HUES6 (cell line): ENCODE measurements at regions not wholly inside any gene's neighbourhood (a gene's known extent, or its start where the extent isn't known, plus 50 kb on each side); places are given as distances from the start of the nearest gene placed in this dataset.

Experiments
- H3K27ac ChIP-seq: 2 replicates; pipeline ENCODE4 v1.7.0; 2013; ENCODE audit warnings: low read depth, mild to moderate bottlenecking, low read length, inconsistent platforms
- H3K27me3 ChIP-seq: 2 replicates; pipeline ENCODE4 v1.6.1; 2013; ENCODE audit warnings: low read length; ENCODE audit not compliant: control insufficient read depth, insufficient read depth
- H3K36me3 ChIP-seq: 2 replicates; pipeline ENCODE4 v1.6.1; 2013; ENCODE audit warnings: low read length; ENCODE audit not compliant: control insufficient read depth, insufficient read depth
- H3K4me1 ChIP-seq: 2 replicates; pipeline ENCODE4 v1.6.1; 2013; ENCODE audit warnings: low read length; ENCODE audit not compliant: control insufficient read depth, insufficient read depth
- H3K4me3 ChIP-seq: 2 replicates; pipeline ENCODE4 v1.5.1; 2013; ENCODE audit warnings: low read depth, low read length
- H3K9ac ChIP-seq: one replicate; pipeline ENCODE4 v1.6.1; 2013; ENCODE audit warnings: mild to moderate bottlenecking, low read length
- H3K9me3 ChIP-seq: 2 replicates; pipeline ENCODE4 v1.6.1; 2013; ENCODE audit warnings: low read depth, low read length; ENCODE audit not compliant: control insufficient read depth, insufficient read depth

- H3K36me3 ChIP-seq: no peaks in the 10 kb centered on the region
- no peak overlapping the region for H3K4me3 ChIP-seq
- no peak overlapping the region for H3K27ac ChIP-seq
- no peak overlapping the region for H3K9ac ChIP-seq
- no peaks in the 10 kb centered on the region for H3K9me3 ChIP-seq
- peaks cover 4% of the 10 kb centered on the region; the same call in 1 of the 2 replicates for H3K4me1 ChIP-seq
- no peaks in the 10 kb centered on the region for H3K27me3 ChIP-seq
These were observed 271.7 kb upstream of the CAMK1G start for GRCh38 chr1:209311770-209312169.

- H3K4me3 ChIP-seq: no peak overlapping the region
- H3K27ac ChIP-seq: no peak overlapping the region
- H3K27me3 ChIP-seq: no peaks in the 10 kb centered on the region
- H3K9ac ChIP-seq: no peak overlapping the region
- peaks cover 4% of the 10 kb centered on the region; the same call in 1 of the 2 replicates for H3K4me1 ChIP-seq
- no peaks in the 10 kb centered on the region for H3K36me3 ChIP-seq
- no peaks in the 10 kb centered on the region for H3K9me3 ChIP-seq
These were observed 266.6 kb upstream of the CAMK1G start for GRCh38 chr1:209316929-209317328.

GRCh38 chr1:209318181-209319056 lies 265.1 kb upstream of the CAMK1G start:
- no peak overlapping the region for H3K27ac ChIP-seq
- H3K4me1 ChIP-seq: peaks cover 4% of the 10 kb centered on the region; the same call in 1 of the 2 replicates
- H3K9me3 ChIP-seq: no peaks in the 10 kb centered on the region
- no peaks in the 10 kb centered on the region for H3K36me3 ChIP-seq
- H3K4me3 ChIP-seq: no peak overlapping the region; the same call in 1 of the 2 replicates
- no peaks in the 10 kb centered on the region for H3K27me3 ChIP-seq
- H3K9ac ChIP-seq: no peak overlapping the region

GRCh38 chr1:209319057-209319432 lies 264.5 kb upstream of the CAMK1G start:
- Histone ChIP-seq H3K9ac (no peak overlapping the region), H3K27ac (no peak overlapping the region), H3K36me3 (no peaks in the 10 kb centered on the region), H3K4me3 (no peak overlapping the region), H3K9me3 (no peaks in the 10 kb centered on the region), H3K4me1 (peaks cover 4% of the 10 kb centered on the region; the same call in 1 of the 2 replicates), H3K27me3 (no peaks in the 10 kb centered on the region)

- Histone ChIP-seq H3K9ac (no peak overlapping the region), H3K4me3 (no peak overlapping the region), H3K36me3 (no peaks in the 10 kb centered on the region), H3K9me3 (no peaks in the 10 kb centered on the region), H3K27me3 (no peaks in the 10 kb centered on the region), H3K27ac (no peak overlapping the region), H3K4me1 (peaks cover under 1% of the 10 kb centered on the region; the same call in 1 of the 2 replicates)
These were observed 264.0 kb upstream of the CAMK1G start for GRCh38 chr1:209319549-209319948.

GRCh38 chr1:209323743-209324142 lies 259.8 kb upstream of the CAMK1G start:
- no peaks in the 10 kb centered on the region for H3K9me3 ChIP-seq
- no peaks in the 10 kb centered on the region for H3K4me1 ChIP-seq
- no peaks in the 10 kb centered on the region for H3K27me3 ChIP-seq
- H3K4me3 ChIP-seq: no peak overlapping the region
- no peak overlapping the region for H3K27ac ChIP-seq
- H3K36me3 ChIP-seq: no peaks in the 10 kb centered on the region
- H3K9ac ChIP-seq: no peak overlapping the region

GRCh38 chr1:209324901-209325871 lies 258.3 kb upstream of the CAMK1G start:
- Histone ChIP-seq H3K9ac (no peak overlapping the region), H3K4me1 (no peaks in the 10 kb centered on the region), H3K9me3 (no peaks in the 10 kb centered on the region), H3K27ac (no peak overlapping the region), H3K36me3 (no peaks in the 10 kb centered on the region), H3K4me3 (no peak overlapping the region), H3K27me3 (no peaks in the 10 kb centered on the region)

GRCh38 chr1:209326076-209326475 lies 257.4 kb upstream of the CAMK1G start:
- H3K36me3 ChIP-seq: no peaks in the 10 kb centered on the region
- no peak overlapping the region for H3K9ac ChIP-seq
- no peaks in the 10 kb centered on the region for H3K27me3 ChIP-seq
- no peaks in the 10 kb centered on the region for H3K9me3 ChIP-seq
- no peak overlapping the region for H3K27ac ChIP-seq
- no peak overlapping the region for H3K4me3 ChIP-seq
- H3K4me1 ChIP-seq: no peaks in the 10 kb centered on the region

- Histone ChIP-seq H3K27ac (no peak overlapping the region), H3K4me1 (no peaks in the 10 kb centered on the region), H3K9me3 (no peaks in the 10 kb centered on the region), H3K36me3 (no peaks in the 10 kb centered on the region), H3K4me3 (no peak overlapping the region), H3K9ac (no peak overlapping the region), H3K27me3 (no peaks in the 10 kb centered on the region)
These were observed 256.7 kb upstream of the CAMK1G start for GRCh38 chr1:209326831-209327230.

- Histone ChIP-seq H3K9me3 (no peaks in the 10 kb centered on the region), H3K27me3 (no peaks in the 10 kb centered on the region), H3K4me1 (no peaks in the 10 kb centered on the region; the same call in 1 of the 2 replicates), H3K36me3 (no peaks in the 10 kb centered on the region), H3K4me3 (no peak overlapping the region), H3K9ac (no peak overlapping the region), H3K27ac (no peak overlapping the region)
These were observed 255.3 kb upstream of the CAMK1G start for GRCh38 chr1:209328196-209328595.

- no peak overlapping the region for H3K4me3 ChIP-seq
- no peaks in the 10 kb centered on the region; the same call in 1 of the 2 replicates for H3K4me1 ChIP-seq
- no peaks in the 10 kb centered on the region for H3K9me3 ChIP-seq
- H3K27me3 ChIP-seq: no peaks in the 10 kb centered on the region
- H3K27ac ChIP-seq: no peak overlapping the region
- no peaks in the 10 kb centered on the region for H3K36me3 ChIP-seq
- H3K9ac ChIP-seq: no peak overlapping the region
These were observed 248.3 kb upstream of the CAMK1G start for GRCh38 chr1:209335178-209335577.
